ENCODE measurements at regions not wholly inside any gene's neighbourhood (a gene's known extent, or its start where the extent isn't known, plus 50 kb on each side); places are given as distances from the start of the nearest gene placed in this dataset.

DNA sequence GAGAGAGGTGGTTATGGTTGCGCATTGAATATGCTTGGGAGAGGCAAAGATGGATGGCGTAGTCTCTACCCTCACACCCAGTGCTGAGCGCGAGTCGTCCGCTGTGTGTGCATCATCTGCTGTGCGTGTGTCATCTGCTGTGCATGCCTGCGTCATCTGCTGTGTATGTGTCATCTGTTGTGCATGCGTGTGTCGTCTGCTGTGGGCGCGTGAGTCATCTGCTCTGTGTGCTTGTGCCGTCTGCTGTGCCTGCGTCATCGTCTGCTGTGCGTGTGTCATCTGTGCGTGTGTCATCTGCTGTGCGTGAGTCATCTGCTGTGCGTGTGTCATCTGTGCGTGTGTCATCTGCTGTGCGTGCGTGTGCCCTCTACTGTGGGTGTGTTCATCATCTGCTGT, 68.0 kb upstream of the IRX4 start:
- TF ChIP-seq, protein P1, sequence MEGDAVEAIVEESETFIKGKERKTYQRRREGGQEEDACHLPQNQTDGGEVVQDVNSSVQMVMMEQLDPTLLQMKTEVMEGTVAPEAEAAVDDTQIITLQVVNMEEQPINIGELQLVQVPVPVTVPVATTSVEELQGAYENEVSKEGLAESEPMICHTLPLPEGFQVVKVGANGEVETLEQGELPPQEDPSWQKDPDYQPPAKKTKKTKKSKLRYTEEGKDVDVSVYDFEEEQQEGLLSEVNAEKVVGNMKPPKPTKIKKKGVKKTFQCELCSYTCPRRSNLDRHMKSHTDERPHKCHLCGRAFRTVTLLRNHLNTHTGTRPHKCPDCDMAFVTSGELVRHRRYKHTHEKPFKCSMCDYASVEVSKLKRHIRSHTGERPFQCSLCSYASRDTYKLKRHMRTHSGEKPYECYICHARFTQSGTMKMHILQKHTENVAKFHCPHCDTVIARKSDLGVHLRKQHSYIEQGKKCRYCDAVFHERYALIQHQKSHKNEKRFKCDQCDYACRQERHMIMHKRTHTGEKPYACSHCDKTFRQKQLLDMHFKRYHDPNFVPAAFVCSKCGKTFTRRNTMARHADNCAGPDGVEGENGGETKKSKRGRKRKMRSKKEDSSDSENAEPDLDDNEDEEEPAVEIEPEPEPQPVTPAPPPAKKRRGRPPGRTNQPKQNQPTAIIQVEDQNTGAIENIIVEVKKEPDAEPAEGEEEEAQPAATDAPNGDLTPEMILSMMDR (IDR thresholded peaks at IDR 0.05; ENCODE audit: low read length), result no peak
- no peak for TF ChIP-seq EZH2 (optimal IDR thresholded peaks at IDR 0.05; ENCODE audit: low read depth, low read length)
